ENCODE measurements at regions not wholly inside any gene's neighbourhood (a gene's known extent, or its start where the extent isn't known, plus 50 kb on each side); places are given as distances from the start of the nearest gene placed in this dataset.

- TF ChIP-seq, protein P1, sequence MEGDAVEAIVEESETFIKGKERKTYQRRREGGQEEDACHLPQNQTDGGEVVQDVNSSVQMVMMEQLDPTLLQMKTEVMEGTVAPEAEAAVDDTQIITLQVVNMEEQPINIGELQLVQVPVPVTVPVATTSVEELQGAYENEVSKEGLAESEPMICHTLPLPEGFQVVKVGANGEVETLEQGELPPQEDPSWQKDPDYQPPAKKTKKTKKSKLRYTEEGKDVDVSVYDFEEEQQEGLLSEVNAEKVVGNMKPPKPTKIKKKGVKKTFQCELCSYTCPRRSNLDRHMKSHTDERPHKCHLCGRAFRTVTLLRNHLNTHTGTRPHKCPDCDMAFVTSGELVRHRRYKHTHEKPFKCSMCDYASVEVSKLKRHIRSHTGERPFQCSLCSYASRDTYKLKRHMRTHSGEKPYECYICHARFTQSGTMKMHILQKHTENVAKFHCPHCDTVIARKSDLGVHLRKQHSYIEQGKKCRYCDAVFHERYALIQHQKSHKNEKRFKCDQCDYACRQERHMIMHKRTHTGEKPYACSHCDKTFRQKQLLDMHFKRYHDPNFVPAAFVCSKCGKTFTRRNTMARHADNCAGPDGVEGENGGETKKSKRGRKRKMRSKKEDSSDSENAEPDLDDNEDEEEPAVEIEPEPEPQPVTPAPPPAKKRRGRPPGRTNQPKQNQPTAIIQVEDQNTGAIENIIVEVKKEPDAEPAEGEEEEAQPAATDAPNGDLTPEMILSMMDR (IDR thresholded peaks at IDR 0.05), result no peak
- TF ChIP-seq POLR2A (IDR thresholded peaks at IDR 0.05), result no peak
Observed at GRCh38 chr10:131620904-131621303, 279.9 kb upstream of the PPP2R2D start.

Measured in thyroid gland (tissue), 4 donors.